ENCODE measurements at regions not wholly inside any gene's neighbourhood (a gene's known extent, or its start where the extent isn't known, plus 50 kb on each side); places are given as distances from the start of the nearest gene placed in this dataset.

DNA sequence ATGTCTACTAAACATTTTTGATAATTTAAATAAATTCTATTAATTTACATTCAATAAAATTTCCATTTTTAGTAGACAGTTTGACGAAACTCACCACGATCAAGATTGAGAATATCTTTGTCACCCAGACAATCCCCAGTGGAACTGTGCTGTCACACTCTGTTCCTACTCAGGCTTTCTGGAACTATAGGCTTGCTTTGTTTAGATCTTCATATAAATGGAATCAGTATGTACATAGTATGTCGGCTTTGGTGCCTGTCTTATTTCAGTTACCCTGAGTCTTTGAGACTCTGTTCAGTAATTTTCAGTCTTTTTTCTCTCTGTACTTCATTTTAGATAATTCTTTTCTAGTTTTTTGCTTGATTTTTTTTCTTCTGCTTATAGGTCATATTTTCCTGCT, 163.5 kb upstream of the EMCN start:
- TF ChIP-seq CTCF (conservative IDR thresholded peaks at IDR 0.05; ENCODE audit: low read depth, low read length) = no peak
- no peak for TF ChIP-seq EZH2 (IDR thresholded peaks at IDR 0.05; ENCODE audit: borderline replicate concordance, low read depth, low read length, poor library complexity, severe bottlenecking)
